Myocyte (in vitro differentiated cells): ENCODE measurements at regions not wholly inside any gene's neighbourhood (a gene's known extent, or its start where the extent isn't known, plus 50 kb on each side); places are given as distances from the start of the nearest gene placed in this dataset.

Experiments used
- DNase-seq: peaks from one replicate; pipeline ENCODE4 v3.0.0-alpha.2; 2012; ENCODE audit warnings: low read depth

DNA sequence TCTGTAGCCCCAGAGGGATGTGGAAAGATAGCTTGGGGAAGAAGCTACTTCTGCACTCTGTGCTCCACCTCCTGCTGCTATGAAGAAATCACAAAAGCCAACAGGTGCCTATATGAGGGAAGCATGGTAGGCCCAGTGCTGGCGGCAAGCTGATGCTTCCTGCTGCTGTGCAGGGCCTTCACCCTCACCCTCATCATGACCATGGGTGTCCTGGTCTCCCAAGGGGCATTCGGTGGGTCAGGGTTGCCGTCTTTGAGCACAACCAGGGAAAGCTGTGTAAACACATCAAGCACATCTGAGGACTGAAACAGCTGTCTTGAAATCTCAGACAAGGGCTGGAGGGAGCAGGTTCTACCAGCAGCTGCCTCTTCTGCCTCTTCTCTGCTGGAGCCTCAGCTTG, 184.0 kb downstream of the FNDC1 start:
- no peak for DNase-seq

DNA sequence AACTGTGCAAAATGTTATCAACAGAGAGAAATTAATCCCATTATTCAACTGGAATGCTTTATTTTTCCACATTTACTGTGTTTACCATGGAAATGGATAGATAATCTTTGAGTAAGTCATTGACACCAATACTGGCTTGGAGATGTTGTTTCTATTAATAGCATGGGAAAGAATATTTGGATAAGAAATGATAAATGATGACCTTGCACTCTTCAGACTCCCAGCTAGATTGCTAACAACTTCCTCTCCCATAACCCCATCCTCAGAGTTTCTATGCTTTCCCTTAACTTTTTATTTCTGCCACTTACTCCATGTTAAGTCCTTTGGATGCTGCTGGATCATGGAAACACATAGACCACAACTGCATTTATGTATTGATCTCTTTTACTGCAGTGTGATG, 182.5 kb downstream of the FNDC1 start:
- no peak for DNase-seq

DNA sequence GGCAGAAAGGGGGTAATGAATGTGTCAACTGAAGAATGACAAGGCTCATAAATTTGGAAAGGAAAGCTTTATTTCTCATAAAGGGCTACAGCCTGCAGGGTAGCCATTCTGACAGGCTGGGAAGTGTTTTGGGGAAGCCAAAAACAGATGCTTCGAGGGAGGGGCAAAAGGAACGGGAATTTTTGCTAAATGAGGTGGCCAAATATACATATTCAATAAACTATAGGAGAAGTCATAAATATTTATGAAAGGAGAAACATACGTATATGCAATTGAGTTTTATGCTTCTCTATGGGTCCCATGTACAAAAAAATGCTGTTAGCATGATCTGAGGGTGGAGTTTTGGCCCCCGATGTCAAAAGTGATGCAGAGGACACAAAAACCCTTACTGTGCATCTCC, 180.7 kb downstream of the FNDC1 start:
- no peak for DNase-seq

DNA sequence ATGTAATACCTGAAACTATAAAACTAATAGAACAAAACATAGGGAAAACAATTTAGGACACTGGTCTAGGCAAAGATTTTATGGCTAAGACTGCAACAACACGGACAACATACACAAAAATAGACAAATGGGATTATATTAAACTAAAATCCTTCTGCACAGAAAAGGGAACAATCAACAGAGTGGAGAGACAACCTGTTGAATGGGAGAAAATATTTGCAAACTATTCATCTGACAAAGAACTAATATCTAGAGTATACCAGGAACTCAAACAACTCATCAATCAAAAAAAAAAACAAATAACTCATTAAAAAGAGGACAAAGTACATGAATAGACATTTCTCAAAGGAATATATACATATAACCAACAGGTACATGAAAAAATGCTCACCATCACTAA, 174.5 kb downstream of the FNDC1 start:
- DNase-seq = no peak

DNA sequence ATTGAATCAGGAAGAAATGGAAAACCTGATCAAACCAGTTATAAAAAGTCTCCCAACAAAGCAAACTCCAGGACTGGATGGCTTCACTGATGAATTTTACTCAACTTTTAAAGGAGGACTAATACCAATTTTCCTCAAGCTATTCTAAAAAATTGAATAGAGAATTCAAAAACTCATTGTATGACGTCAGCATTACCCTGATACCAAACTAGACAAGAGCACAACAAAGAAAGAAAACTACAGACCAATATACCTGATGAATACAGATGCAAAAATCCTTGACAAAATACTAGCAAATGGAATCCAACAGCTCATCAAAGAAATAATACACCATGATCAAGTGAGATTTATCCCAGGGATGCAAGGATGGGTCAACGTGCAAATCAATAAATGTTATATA, 172.9 kb downstream of the FNDC1 start:
- DNase-seq = no peak

DNA sequence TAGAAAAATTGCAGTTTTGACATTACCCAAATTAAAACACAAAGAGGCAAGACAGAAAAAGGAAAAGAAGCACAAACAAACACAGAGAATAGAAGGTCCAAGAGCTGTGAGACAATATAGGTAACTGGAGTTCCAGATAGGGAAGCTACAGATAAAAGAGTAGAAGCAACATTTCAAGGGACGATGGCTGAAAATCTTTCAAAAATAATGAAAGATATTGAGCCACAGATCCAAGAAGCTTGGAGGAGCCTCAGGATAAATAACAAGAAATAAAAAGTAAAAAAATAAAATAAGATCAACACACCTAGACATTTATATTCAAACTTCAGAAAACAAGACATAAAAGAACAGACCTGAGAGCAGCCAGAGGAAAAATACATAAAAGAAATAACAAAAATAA, 164.9 kb downstream of the FNDC1 start:
- no peak for DNase-seq

DNA sequence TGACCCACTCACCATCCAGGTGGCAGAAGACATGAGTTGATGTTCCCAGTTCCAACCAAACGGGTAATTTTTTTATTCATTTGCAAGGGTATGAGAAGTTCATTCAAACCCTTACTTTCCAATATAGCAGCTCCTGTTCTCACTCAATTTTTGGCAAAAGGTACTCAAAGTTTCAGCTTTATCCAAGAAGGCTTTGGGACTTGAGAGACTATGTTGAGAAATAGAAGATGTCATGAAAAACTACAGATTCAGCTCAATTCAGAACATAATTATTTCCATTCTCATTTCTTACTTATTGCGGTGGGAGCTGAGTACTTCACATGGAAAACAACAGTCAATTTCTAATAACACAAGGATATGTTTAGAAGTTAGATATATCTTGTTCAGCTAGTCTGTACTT, 162.3 kb downstream of the FNDC1 start:
- no peak for DNase-seq

DNA sequence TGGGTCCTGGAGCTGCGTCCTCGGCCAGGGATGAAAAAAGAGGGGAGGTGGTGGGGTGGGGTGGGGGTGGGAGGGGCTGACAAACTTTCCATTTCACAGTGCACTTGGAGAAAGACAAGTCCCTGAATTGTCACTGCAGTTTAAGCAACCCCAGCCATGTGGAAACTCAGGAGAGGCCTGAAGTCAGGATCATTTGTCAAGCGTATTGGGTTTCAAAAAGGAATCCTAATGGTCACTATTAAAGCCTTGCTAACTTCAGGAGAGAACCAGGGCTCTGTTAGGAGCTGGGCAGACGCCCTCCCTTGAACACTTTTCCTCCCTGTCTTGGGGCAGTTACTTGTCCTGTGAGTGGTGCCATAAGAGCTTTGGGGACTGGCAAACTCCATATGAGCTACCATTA, 159.9 kb downstream of the FNDC1 start:
- no peak for DNase-seq

DNA sequence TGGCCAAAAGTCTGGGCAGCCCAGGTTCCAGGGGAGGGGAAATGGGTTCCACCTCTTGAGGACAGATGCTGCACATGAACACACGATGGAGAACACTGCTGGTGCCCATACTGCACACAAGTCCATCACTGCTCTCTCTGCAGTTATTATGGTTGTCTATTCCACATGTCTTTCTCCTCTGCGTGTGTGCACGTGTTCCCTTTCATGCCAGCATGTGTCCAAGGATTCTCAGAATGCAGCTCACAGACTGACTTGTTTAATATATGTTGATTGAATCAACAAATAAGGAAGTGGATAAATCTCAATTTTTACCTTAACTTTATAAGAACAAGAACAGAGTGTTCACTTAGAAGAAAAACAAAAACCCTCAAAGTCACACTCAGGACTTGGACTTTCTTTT, 158.9 kb downstream of the FNDC1 start:
- DNase-seq = no peak

DNA sequence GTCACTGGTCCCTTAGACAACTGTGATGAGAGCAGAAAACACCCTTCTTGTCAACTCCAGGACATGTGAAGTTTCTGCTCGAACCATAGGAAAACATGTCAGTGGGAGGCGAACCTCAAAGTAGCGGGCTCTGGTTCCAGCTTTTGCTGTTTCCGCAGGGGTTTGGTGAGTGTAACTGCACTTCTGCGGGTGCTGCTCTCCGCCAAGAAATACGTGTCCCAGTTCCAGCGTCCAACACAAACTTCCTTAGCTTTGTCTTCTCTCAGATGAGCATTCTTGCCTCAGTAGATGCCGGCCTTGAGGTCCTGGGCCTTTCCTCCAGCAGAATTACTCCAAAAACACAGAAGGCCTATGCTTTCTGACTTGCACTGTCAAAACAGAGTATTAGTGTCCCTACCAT, 156.3 kb downstream of the FNDC1 start:
- no peak for DNase-seq

DNA sequence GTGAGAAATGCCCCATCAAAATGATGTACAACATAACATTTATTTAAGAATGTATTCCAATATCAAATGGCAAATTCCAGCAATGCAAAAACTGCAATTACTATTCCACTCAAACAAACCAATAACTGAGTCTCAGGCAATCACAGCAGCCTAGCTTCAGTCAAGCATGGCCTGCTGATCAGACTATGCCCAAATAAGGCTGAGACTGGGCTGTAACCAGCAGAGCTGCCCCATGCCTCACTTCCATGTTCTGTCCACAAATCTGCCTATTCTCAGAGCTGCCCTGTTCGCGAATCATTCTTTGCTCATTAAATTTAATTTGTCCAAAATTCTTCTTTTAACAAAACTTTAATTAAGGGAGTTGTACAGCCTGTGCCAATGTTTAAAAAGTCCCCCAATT, 155.4 kb downstream of the FNDC1 start:
- DNase-seq = no peak
